Ammon's horn (tissue), 1 donor: ENCODE measurements at regions not wholly inside any gene's neighbourhood (a gene's known extent, or its start where the extent isn't known, plus 50 kb on each side); places are given as distances from the start of the nearest gene placed in this dataset.

Experiments used
- DNase-seq: peaks from one replicate; pipeline ENCODE4 v3.0.0-alpha.2; 2016; ENCODE audit warnings: low spot score

- DNase-seq = no peak
Observed at GRCh38 chr2:118698564-118698963, 148.9 kb downstream of the EN1 start.

GRCh38 chr2:118697781-118698180, 149.7 kb downstream of the EN1 start:
- DNase-seq = no peak

GRCh38 chr2:118696786-118697465, 150.5 kb downstream of the EN1 start:
- DNase-seq = no peak

GRCh38 chr2:118693287-118693822, 154.1 kb downstream of the EN1 start:
- DNase-seq = no peak

- no peak for DNase-seq
Observed at GRCh38 chr2:118689874-118690273, 157.6 kb downstream of the EN1 start.

GRCh38 chr2:118689456-118689855, 158.0 kb downstream of the EN1 start:
- DNase-seq = no peak

- no peak for DNase-seq
Observed at GRCh38 chr2:118689033-118689432, 158.4 kb downstream of the EN1 start.

GRCh38 chr2:118687698-118688097, 159.8 kb downstream of the EN1 start:
- no peak for DNase-seq

- DNase-seq = no peak
Observed at GRCh38 chr2:118687192-118687591, 160.3 kb downstream of the EN1 start.

- DNase-seq = no peak
Observed at GRCh38 chr2:118686346-118686745, 161.1 kb downstream of the EN1 start.

GRCh38 chr2:118683460-118683859, 164.0 kb downstream of the EN1 start:
- no peak for DNase-seq

- DNase-seq = no peak
Observed at GRCh38 chr2:118678985-118679384, 168.5 kb downstream of the EN1 start.

- DNase-seq = no peak
Observed at GRCh38 chr2:118677546-118677945, 169.9 kb downstream of the EN1 start.

- DNase-seq = no peak
Observed at GRCh38 chr2:118675531-118675930, 171.9 kb downstream of the EN1 start.

GRCh38 chr2:118672571-118673158, 174.8 kb downstream of the EN1 start:
- DNase-seq = no peak

GRCh38 chr2:118671701-118672454, 175.6 kb downstream of the EN1 start:
- DNase-seq = no peak

GRCh38 chr2:118670838-118671237, 176.6 kb downstream of the EN1 start:
- DNase-seq = no peak

- DNase-seq = no peak
Observed at GRCh38 chr2:118670276-118670675, 177.2 kb downstream of the EN1 start.

- no peak for DNase-seq
Observed at GRCh38 chr2:118669654-118670053, 177.8 kb downstream of the EN1 start.

- no peak for DNase-seq
Observed at GRCh38 chr2:118668431-118669424, 178.7 kb downstream of the EN1 start.

- no peak for DNase-seq
Observed at GRCh38 chr2:118667964-118668363, 179.5 kb downstream of the EN1 start.

GRCh38 chr2:118667348-118667747, 180.1 kb downstream of the EN1 start:
- DNase-seq = no peak
